ENCODE measurements at regions not wholly inside any gene's neighbourhood (a gene's known extent, or its start where the extent isn't known, plus 50 kb on each side); places are given as distances from the start of the nearest gene placed in this dataset.
"Not testable (repeated sequence)": the region's sequence is repeated elsewhere in the genome, so short reads cannot be mapped to it uniquely, and the experiment has no call there.

DNA sequence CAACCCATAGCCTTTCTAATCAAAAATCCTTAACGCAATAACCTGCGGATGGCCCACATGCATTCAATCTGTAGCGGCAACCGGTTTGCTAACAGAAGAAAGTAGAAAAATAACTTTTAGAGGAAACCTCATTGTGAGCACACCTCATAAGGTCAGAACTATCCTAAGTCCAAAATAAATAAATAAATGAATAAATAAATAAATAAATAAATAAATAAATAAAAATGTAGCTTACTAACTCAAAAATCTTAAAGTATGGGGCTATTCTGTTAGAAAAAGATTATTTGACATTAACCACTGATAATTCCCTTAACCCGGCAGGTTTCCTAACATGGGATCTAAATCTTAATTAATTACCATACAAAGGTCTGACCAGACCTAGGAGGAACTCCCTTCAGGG is 304.5 kb downstream of the PAPSS1 start:
- TF ChIP-seq, protein P1, sequence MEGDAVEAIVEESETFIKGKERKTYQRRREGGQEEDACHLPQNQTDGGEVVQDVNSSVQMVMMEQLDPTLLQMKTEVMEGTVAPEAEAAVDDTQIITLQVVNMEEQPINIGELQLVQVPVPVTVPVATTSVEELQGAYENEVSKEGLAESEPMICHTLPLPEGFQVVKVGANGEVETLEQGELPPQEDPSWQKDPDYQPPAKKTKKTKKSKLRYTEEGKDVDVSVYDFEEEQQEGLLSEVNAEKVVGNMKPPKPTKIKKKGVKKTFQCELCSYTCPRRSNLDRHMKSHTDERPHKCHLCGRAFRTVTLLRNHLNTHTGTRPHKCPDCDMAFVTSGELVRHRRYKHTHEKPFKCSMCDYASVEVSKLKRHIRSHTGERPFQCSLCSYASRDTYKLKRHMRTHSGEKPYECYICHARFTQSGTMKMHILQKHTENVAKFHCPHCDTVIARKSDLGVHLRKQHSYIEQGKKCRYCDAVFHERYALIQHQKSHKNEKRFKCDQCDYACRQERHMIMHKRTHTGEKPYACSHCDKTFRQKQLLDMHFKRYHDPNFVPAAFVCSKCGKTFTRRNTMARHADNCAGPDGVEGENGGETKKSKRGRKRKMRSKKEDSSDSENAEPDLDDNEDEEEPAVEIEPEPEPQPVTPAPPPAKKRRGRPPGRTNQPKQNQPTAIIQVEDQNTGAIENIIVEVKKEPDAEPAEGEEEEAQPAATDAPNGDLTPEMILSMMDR (conservative IDR thresholded peaks at IDR 0.05 in 1 of 2, IDR thresholded peaks at IDR 0.05 in 1 of 2; ENCODE audit: extremely low read depth in 1 of 2, insufficient read depth in 1 of 2, low read depth in 1 of 2, low read length in 2 of 2), result not testable (repeated sequence)
- TF ChIP-seq EZH2 (IDR thresholded peaks at IDR 0.05; ENCODE audit: borderline replicate concordance, low read length), result not testable (repeated sequence)

Data from mammary epithelial cell (primary cell).